ENCODE measurements at regions not wholly inside any gene's neighbourhood (a gene's known extent, or its start where the extent isn't known, plus 50 kb on each side); places are given as distances from the start of the nearest gene placed in this dataset.

DNA sequence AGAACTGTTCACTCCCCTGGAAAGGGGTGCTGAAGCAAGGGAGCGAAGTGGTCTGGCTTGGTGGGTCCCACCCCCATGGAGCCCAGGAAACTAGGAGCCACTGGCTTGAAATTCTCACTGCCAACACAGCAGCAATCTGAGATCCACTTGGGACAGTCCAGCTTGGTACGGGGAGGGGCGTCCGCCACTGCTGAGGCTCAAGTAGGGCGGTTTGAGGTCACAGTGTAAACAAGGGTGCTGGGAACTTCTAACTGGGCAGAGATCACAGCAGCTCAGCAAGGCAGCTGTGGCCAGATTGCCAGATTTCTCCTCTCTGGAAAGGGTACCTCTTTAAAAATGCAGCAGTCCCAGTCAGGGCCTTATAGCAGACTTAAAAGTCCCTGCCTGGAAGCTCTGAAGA, 53.9 kb upstream of the GALNTL6 start:
- no peak for DNase-seq (ENCODE audit: low spot score)
- Mint-ChIP-seq H3K4me1 (ENCODE audit: low read depth) (no peaks in the 10 kb centered on the region), H3K27me3 (ENCODE audit: low read depth) (no peaks in the 10 kb centered on the region), H3K36me3 (ENCODE audit: low read depth) (no peaks in the 10 kb centered on the region), H3K27ac (no peak overlapping the region), H3K9me3 (peaks cover 21% of the 10 kb centered on the region), H3K4me3 (no peak overlapping the region)

DNA sequence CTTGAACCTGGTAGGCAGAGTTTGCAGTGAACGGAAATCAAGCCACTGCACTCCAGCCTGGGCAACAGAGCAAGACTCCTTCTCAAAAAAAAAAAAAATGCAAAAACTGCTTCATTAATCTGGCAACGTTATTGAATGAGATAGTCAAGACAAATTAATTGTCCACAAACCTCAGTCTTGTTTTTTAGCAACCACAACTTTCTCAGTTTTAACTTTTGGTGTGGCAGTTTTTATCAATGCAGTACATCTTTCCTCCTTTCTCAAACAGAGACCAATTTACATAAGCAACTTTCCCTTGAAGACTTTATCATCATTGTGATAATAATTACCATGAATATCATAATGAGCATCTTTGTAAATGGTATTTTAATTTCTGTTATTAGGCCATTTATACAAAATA, 61.7 kb upstream of the GALNTL6 start:
- no peaks in the 10 kb centered on the region for H3K27me3 Mint-ChIP-seq (ENCODE audit: low read depth)
- H3K4me1 Mint-ChIP-seq (ENCODE audit: low read depth): no peaks in the 10 kb centered on the region
- H3K4me3 Mint-ChIP-seq: no peak overlapping the region
- no peaks in the 10 kb centered on the region for H3K36me3 Mint-ChIP-seq (ENCODE audit: low read depth)
- H3K9me3 Mint-ChIP-seq: no peaks in the 10 kb centered on the region
- H3K27ac Mint-ChIP-seq: no peak overlapping the region
- no peak for DNase-seq (ENCODE audit: low spot score)

DNA sequence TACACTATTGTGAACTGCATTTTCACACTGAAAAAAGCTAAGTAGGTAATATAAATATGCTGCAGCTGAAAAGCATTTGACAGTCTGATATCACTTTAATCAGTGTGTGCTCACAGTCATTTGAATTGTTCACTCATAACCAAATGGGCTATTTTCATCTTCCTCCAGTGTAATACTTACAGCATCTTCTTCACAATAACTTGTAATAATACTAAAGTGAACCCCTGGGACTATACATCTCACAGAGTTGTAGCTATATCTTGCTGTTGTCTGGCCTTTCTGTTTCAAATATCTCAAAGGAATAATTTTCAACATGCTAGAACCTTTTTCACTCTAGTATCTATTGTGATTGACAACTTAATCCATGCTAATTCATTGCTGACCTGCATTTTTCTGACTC, 66.8 kb upstream of the GALNTL6 start:
- H3K4me3 Mint-ChIP-seq: no peak overlapping the region
- no peaks in the 10 kb centered on the region for H3K4me1 Mint-ChIP-seq (ENCODE audit: low read depth)
- H3K36me3 Mint-ChIP-seq (ENCODE audit: low read depth): no peaks in the 10 kb centered on the region

DNA sequence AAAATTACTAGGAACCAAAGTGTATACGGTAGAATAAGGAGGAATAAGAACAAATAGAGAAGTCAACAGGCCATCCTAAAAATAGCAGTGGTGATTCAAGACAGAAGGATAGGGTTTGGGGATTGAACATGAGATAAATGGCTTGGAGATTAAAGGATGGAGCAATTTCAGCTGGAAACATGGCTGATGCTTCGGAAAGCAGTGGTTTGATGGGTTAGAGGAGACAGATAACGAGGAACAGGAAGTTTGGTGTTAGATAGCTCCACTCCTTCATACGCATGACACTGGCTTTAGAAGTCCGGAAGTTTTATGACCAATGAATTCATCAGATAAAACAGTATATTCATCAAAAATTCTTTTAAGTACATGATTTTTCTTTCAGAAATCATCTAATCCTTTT, 70.8 kb upstream of the GALNTL6 start:
- no peak overlapping the region for H3K4me3 Mint-ChIP-seq

More for the DNA sequence above, 66.8 kb upstream of the GALNTL6 start:
- Mint-ChIP-seq H3K27me3 (ENCODE audit: low read depth) (no peaks in the 10 kb centered on the region), H3K9me3 (no peaks in the 10 kb centered on the region), H3K27ac (no peak overlapping the region)
- no peak for DNase-seq (ENCODE audit: low spot score)

DNA sequence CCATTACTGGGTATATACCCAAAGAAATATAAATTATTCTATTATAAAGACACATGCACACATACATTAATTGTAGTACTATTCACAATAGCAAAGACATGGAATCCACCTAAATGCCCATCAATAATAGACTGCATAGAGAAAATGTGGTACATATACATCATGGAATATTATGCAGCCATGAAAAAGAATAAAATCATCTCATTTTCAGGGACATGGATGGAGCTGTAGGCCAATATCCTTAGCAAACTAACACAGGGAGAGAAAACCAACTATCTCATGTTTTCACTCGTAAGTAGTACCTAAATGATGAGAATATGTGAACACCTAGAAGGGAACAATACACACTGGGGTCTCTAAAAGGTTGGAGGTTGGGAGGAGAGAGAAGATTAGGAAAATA, 86.0 kb upstream of the GALNTL6 start:
- no peaks in the 10 kb centered on the region for H3K27me3 Mint-ChIP-seq (ENCODE audit: low read depth)
- DNase-seq (ENCODE audit: low spot score): no peak
- peaks cover 42% of the 10 kb centered on the region for H3K9me3 Mint-ChIP-seq
- no peaks in the 10 kb centered on the region for H3K36me3 Mint-ChIP-seq (ENCODE audit: low read depth)
- no peak overlapping the region for H3K4me3 Mint-ChIP-seq
- H3K27ac Mint-ChIP-seq: no peak overlapping the region
- no peaks in the 10 kb centered on the region for H3K4me1 Mint-ChIP-seq (ENCODE audit: low read depth)

More for the DNA sequence above, 70.8 kb upstream of the GALNTL6 start:
- Mint-ChIP-seq H3K36me3 (ENCODE audit: low read depth) (no peaks in the 10 kb centered on the region), H3K27me3 (ENCODE audit: low read depth) (no peaks in the 10 kb centered on the region), H3K4me1 (ENCODE audit: low read depth) (no peaks in the 10 kb centered on the region), H3K9me3 (no peaks in the 10 kb centered on the region), H3K27ac (no peak overlapping the region)
- no peak for DNase-seq (ENCODE audit: low spot score)

DNA sequence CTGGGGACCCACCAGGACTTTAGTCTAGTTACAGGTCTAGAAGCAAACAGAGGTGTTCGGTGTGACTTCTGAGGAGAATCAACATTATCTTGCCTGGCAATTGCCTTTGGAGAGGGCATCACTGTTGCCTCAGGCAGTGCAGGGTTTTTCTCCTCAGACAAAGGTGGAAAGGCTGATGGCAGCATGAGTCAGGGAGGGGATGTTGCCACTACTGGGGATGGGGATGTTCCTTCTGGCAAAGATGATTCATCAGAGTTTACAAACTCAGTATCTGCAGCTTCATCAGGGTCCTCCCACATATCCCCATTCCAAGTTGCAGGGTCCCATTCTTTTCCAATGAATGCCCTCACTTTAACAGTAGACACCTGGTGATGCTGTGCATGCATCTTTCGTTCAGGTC, 91.3 kb upstream of the GALNTL6 start:
- H3K27ac Mint-ChIP-seq: no peak overlapping the region
- H3K27me3 Mint-ChIP-seq (ENCODE audit: low read depth): no peaks in the 10 kb centered on the region
- H3K9me3 Mint-ChIP-seq: peaks cover 37% of the 10 kb centered on the region
- H3K36me3 Mint-ChIP-seq (ENCODE audit: low read depth): no peaks in the 10 kb centered on the region
- no peak for DNase-seq (ENCODE audit: low spot score)
- no peak overlapping the region for H3K4me3 Mint-ChIP-seq
- no peaks in the 10 kb centered on the region for H3K4me1 Mint-ChIP-seq (ENCODE audit: low read depth)

DNA sequence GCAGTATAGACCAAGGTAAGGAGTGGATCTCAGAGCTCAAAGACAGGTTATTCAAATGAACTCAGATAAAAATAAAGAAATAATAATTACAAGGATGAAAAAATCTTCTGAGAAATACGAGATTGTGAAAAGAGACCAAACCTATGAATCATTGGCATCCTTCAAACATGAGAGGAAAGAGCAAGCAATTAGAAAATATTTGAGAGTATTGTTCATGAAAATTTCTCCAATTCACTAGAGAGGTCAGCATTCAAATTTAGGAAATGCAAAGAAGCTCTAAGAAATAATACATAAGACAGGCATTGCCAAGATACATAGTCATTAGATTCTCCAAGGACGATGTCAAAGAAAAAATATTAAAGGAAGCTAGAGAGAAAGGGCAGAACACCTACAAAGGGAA, 93.5 kb upstream of the GALNTL6 start:
- Mint-ChIP-seq H3K27ac (no peak overlapping the region), H3K4me1 (ENCODE audit: low read depth) (no peaks in the 10 kb centered on the region), H3K4me3 (no peak overlapping the region), H3K27me3 (ENCODE audit: low read depth) (no peaks in the 10 kb centered on the region), H3K36me3 (ENCODE audit: low read depth) (no peaks in the 10 kb centered on the region), H3K9me3 (peaks cover 32% of the 10 kb centered on the region)
- DNase-seq (ENCODE audit: low spot score): no peak

DNA sequence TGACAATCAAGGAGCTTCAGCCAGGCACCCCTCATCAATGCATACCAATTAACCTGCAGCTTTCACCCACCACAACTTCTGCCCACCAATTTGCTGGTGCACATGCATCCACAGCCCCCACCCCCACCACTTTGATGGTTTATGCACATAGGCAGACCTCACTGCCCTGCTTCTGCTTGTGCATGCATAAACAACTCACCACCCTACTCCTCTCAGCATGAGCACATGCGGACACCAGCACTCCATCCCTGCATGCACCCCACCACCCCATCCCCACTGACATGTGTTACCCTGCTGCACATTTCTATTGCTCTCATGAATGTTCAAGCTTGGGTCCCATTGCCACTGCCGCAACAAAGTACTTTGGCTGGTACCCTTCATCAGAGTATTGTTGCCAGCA, 94.5 kb upstream of the GALNTL6 start:
- Mint-ChIP-seq H3K36me3 (ENCODE audit: low read depth) (no peaks in the 10 kb centered on the region), H3K27ac (no peak overlapping the region), H3K27me3 (ENCODE audit: low read depth) (no peaks in the 10 kb centered on the region), H3K9me3 (peaks cover 22% of the 10 kb centered on the region), H3K4me1 (ENCODE audit: low read depth) (no peaks in the 10 kb centered on the region), H3K4me3 (no peak overlapping the region)
- no peak for DNase-seq (ENCODE audit: low spot score)

DNA sequence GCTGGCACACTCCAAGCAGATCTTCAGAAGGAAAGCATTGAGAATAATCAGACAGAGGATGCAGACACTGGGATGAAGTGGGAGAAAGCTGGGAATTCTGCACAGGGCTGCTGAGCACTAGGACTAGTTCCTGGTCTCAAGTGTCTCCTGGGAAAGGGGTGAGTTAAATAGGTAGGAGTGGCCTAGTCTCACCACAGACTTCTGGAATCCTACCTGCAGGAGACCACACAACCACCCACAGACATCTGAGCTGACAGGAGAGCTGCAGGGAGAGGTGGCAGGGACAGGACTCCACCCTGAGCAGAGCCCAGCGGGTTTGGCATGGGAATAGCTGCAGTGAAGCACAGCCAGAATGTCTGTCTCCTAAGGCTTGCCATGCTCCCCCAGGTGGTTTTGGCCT, 95.1 kb upstream of the GALNTL6 start:
- Mint-ChIP-seq H3K4me3 (no peak overlapping the region), H3K27ac (no peak overlapping the region), H3K27me3 (ENCODE audit: low read depth) (no peaks in the 10 kb centered on the region)

DNA sequence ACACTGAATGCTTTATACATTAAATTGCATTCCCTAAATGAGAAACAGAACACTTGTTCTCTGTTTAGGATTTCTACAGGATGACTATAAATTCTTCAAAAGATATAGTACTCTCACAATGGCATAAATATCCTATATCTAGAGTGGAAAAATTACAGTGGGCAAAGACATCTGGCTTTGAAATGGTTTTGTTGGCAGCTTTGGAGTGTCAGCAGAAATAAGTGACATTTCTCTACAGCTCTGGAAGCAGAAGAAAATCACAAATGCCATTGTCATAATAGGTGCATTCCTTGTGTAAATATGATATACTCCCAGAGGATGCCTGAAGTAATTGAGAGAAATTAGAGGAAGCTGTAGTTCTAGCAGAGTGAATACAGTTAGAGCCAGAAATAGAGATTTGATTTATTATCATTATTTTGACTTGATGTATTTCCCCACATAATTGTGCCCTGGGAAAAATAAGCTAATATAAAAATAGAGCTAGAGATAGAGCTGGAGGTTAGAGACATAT, 95.9 kb upstream of the GALNTL6 start:
- Mint-ChIP-seq H3K4me1 (ENCODE audit: low read depth) (no peaks in the 10 kb centered on the region), H3K36me3 (ENCODE audit: low read depth) (no peaks in the 10 kb centered on the region), H3K27ac (no peak overlapping the region), H3K9me3 (peaks cover 12% of the 10 kb centered on the region), H3K4me3 (no peak overlapping the region), H3K27me3 (ENCODE audit: low read depth) (no peaks in the 10 kb centered on the region)
- no peak for DNase-seq (ENCODE audit: low spot score)

More for the DNA sequence above, 95.1 kb upstream of the GALNTL6 start:
- H3K9me3 Mint-ChIP-seq: peaks cover 19% of the 10 kb centered on the region
- H3K36me3 Mint-ChIP-seq (ENCODE audit: low read depth): no peaks in the 10 kb centered on the region
- H3K4me1 Mint-ChIP-seq (ENCODE audit: low read depth): no peaks in the 10 kb centered on the region
- DNase-seq (ENCODE audit: low spot score): no peak

DNA sequence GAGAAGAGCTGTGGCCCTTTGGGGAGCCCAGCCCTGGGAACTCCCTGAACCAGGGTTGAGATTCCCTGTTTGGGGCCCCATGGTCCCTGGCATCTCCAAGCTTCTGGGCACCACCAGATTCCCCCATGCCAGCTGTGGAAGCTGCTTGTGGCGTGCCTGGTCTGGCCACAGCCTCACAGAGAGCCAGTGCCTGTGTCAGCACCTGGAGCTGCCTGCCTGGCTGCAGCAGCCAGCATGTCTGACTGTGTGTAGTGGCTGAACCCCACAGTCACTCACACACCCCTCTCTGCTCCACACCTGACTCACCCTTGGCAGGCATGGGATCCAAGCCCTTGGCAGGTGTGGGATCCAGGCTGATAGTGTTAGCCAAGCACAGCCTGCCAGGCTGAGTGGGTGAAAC, 97.2 kb upstream of the GALNTL6 start:
- Mint-ChIP-seq H3K27me3 (ENCODE audit: low read depth) (no peaks in the 10 kb centered on the region), H3K4me1 (ENCODE audit: low read depth) (no peaks in the 10 kb centered on the region), H3K27ac (no peak overlapping the region), H3K9me3 (peaks cover 7% of the 10 kb centered on the region), H3K4me3 (no peak overlapping the region), H3K36me3 (ENCODE audit: low read depth) (no peaks in the 10 kb centered on the region)
- DNase-seq (ENCODE audit: low spot score): no peak

DNA sequence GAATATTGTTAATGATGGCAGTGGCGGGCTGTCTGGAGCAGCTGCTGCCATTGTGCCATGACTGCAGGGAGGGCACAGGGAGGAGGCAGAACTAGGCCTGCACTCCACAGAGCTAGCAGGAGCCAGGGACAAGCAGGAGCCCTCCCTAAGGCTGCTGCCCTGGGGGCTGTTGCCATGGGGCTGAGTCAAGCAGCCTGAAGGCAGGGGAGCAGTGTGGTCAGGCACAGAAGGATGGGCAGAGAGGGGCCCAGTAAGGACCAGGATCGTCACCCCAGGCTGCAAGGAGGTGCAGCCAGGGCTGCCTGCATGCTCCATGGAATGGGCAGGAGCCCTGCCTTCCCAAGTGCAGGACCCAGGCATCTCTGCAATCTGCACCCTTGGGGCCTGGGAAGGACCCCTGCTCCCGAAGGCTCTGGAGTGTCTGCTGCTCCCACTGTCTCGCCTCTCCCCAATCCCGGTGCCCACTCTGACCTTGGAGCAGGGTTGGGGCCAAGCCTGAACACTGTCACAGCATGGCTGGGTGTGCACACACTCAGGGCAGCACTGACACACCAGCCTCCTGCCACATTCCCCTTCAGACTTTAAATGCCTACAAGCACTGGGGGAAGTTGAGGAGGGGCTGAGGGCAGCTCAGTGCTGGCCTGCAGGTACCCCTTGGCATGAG, 98.3 kb upstream of the GALNTL6 start:
- Mint-ChIP-seq H3K27ac (no peak overlapping the region), H3K4me1 (ENCODE audit: low read depth) (no peaks in the 10 kb centered on the region), H3K9me3 (peaks cover 2% of the 10 kb centered on the region), H3K27me3 (ENCODE audit: low read depth) (no peaks in the 10 kb centered on the region), H3K4me3 (no peak overlapping the region), H3K36me3 (ENCODE audit: low read depth) (no peaks in the 10 kb centered on the region)
- no peak for DNase-seq (ENCODE audit: low spot score)

DNA sequence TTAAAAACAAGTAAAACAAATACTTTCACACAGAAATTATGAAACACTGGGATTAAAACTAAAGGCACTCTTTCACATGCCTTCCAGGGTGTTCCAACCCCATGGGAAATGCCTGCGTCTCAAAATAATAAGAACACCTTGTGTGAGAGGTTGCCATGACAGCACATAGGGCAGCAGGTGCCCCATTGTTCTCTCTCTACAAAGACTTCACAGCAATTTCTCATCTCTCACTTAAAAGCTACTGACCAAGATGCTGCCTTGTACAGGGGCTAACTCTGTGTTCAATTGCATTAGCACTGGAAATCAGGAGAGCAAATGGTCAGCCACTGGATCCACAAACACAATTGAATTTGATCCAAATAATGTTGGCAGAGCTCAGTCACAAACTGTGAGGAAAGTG, 102.5 kb upstream of the GALNTL6 start:
- Mint-ChIP-seq H3K36me3 (ENCODE audit: low read depth) (no peaks in the 10 kb centered on the region), H3K27ac (no peak overlapping the region), H3K9me3 (no peaks in the 10 kb centered on the region), H3K4me1 (ENCODE audit: low read depth) (no peaks in the 10 kb centered on the region), H3K4me3 (no peak overlapping the region), H3K27me3 (ENCODE audit: low read depth) (no peaks in the 10 kb centered on the region)
- no peak for DNase-seq (ENCODE audit: low spot score)

DNA sequence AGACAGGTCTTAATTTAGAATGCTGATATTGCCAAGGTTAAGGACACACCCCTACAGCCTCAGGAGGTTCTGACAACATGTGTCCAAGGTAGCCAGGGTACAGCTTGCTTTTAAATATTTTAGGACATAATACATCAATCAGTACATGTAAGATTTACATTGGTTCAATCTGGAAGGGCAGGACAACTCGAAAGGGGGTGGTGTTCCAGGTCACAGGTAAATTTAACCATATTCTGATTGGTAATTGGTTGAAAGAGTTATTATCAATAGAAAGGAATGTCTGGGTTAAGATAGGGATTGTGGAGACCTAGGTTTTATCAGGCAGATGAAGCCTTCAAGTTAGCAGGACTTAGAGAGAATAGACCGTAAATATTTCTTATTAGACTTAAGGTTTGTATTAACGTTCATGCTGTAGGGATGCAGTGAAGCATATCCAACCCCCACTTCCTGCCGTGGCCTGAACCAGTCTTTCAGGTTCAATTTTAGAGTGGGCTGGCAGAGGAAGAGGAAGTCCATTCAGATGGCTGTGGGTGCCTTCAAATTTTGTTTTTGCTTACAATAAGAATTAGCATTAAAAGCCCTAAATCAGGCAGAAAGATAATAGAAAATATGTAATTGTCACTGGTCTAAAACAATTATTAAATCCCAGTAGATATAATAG, 136.5 kb upstream of the GALNTL6 start:
- no peaks in the 10 kb centered on the region for H3K4me1 Mint-ChIP-seq (ENCODE audit: low read depth)
- no peaks in the 10 kb centered on the region for H3K27me3 Mint-ChIP-seq (ENCODE audit: low read depth)
- DNase-seq (ENCODE audit: low spot score): no peak
- no peak overlapping the region for H3K4me3 Mint-ChIP-seq
- no peak overlapping the region for H3K27ac Mint-ChIP-seq
- no peaks in the 10 kb centered on the region for H3K9me3 Mint-ChIP-seq
- no peaks in the 10 kb centered on the region for H3K36me3 Mint-ChIP-seq (ENCODE audit: low read depth)

DNA sequence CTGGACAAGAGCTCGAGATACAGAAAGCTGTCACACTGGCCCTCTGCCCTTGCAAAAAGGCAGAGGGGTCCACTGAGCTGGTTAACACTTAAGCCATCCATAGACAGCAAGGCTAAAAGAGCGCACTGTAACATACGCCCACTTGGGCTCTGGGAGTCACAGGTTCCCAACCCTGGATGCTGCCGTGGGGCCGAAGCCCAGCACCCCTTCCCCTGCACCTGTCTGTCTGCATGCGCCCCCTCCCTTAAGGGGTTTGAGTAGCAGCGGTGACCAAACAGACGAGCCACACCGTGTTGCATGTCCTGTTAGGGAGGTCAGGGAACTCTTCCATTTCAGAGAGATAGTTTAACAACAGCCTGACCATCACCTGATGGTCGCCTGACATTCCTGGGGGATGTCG, 138.4 kb upstream of the GALNTL6 start:
- DNase-seq (ENCODE audit: low spot score): no peak
- H3K4me1 Mint-ChIP-seq (ENCODE audit: low read depth): no peaks in the 10 kb centered on the region
- no peak overlapping the region for H3K27ac Mint-ChIP-seq
- H3K36me3 Mint-ChIP-seq (ENCODE audit: low read depth): no peaks in the 10 kb centered on the region
- H3K27me3 Mint-ChIP-seq (ENCODE audit: low read depth): no peaks in the 10 kb centered on the region
- no peaks in the 10 kb centered on the region for H3K9me3 Mint-ChIP-seq
- H3K4me3 Mint-ChIP-seq: no peak overlapping the region
